GM12878 (cell line): ENCODE measurements at regions not wholly inside any gene's neighbourhood (a gene's known extent, or its start where the extent isn't known, plus 50 kb on each side); places are given as distances from the start of the nearest gene placed in this dataset.

Source experiments
- CBX5 ChIP-seq: sonication (generic); IDR thresholded peaks from 2 replicates; pipeline ENCODE4 v1.6.1; 2016; ENCODE audit warnings: low read depth, moderate library complexity, mild to moderate bottlenecking, inconsistent platforms
- EP300 ChIP-seq, 2 experiments: fragments of 150-350 bp in 1 of 2; IDR thresholded peaks; 2 replicates each; pipeline ENCODE4 v1.6.1; 2011 to 2012; ENCODE audit warnings: low read depth in 2 of 2, low read length in 2 of 2, borderline replicate concordance in 1 of 2, improper control_type of control experiment in 1 of 2, inconsistent platforms in 1 of 2; ENCODE audit not compliant: control insufficient read depth in 1 of 2
- EZH2 ChIP-seq: IDR thresholded peaks from 2 replicates; pipeline ENCODE4 v1.6.1; 2012; ENCODE audit warnings: low read depth, mild to moderate bottlenecking, control low read depth, inconsistent platforms, low read length, borderline replicate concordance; ENCODE audit not compliant: control insufficient read depth
- PRDM15 ChIP-seq: fragments of 450-650 bp; formaldehyde crosslinking; IDR thresholded peaks from 2 replicates; pipeline ENCODE4 v1.4.0; 2020; ENCODE audit warnings: mild to moderate bottlenecking, moderate library complexity
- ZZZ3 ChIP-seq: IDR thresholded peaks from 2 replicates; pipeline ENCODE4 v1.6.1; 2011; ENCODE audit warnings: low read depth; ENCODE audit not compliant: control insufficient read depth, insufficient read length
- TF ChIP-seq, protein P1 (sequence below), 3 experiments: IDR thresholded peaks in 2 of 3; conservative IDR thresholded peaks in 1 of 3; 2 replicates each; pipeline ENCODE4 v1.5.1; 2011; ENCODE audit warnings: low read depth in 3 of 3, low read length in 3 of 3, mild to moderate bottlenecking in 3 of 3, control low read depth in 2 of 3, moderate library complexity in 2 of 3, inconsistent platforms in 1 of 3, mixed read lengths in 1 of 3; ENCODE audit not compliant: control insufficient read depth in 2 of 3, insufficient read depth in 1 of 3; ENCODE audit errors: extremely low read depth in 1 of 3

GRCh38 chr22:48090332-48090672, 1327.9 kb downstream of the TBC1D22A start:
- TF ChIP-seq EZH2, result no peak
- no peak for TF ChIP-seq ZZZ3
- TF ChIP-seq, protein P1, sequence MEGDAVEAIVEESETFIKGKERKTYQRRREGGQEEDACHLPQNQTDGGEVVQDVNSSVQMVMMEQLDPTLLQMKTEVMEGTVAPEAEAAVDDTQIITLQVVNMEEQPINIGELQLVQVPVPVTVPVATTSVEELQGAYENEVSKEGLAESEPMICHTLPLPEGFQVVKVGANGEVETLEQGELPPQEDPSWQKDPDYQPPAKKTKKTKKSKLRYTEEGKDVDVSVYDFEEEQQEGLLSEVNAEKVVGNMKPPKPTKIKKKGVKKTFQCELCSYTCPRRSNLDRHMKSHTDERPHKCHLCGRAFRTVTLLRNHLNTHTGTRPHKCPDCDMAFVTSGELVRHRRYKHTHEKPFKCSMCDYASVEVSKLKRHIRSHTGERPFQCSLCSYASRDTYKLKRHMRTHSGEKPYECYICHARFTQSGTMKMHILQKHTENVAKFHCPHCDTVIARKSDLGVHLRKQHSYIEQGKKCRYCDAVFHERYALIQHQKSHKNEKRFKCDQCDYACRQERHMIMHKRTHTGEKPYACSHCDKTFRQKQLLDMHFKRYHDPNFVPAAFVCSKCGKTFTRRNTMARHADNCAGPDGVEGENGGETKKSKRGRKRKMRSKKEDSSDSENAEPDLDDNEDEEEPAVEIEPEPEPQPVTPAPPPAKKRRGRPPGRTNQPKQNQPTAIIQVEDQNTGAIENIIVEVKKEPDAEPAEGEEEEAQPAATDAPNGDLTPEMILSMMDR (IDR thresholded peaks at IDR 0.05 in 2 of 3, conservative IDR thresholded peaks at IDR 0.05 in 1 of 3; ENCODE audit: control insufficient read depth in 2 of 3, extremely low read depth in 1 of 3, insufficient read depth in 1 of 3, low read depth in 3 of 3, low read length in 3 of 3), result no peak
- no peak for TF ChIP-seq PRDM15 (CRISPR knock-in tag)
- no peak for TF ChIP-seq CBX5
- TF ChIP-seq EP300 (IDR thresholded peaks at IDR 0.05; ENCODE audit: borderline replicate concordance in 1 of 2, control insufficient read depth in 1 of 2, low read depth in 2 of 2, low read length in 2 of 2), result no peak
